Loucy (cell line): ENCODE measurements at regions not wholly inside any gene's neighbourhood (a gene's known extent, or its start where the extent isn't known, plus 50 kb on each side); places are given as distances from the start of the nearest gene placed in this dataset.

ENCODE experiments used
- H2AFZ ChIP-seq: fragments of 200-600 bp; sonication (generic); 2 replicates; pipeline ENCODE4 v1.6.0; 2016; ENCODE audit warnings: antibody characterized with exemption, mild to moderate bottlenecking, low read length, moderate library complexity
- H3F3A ChIP-seq: fragments of 200-600 bp; 2 replicates; pipeline ENCODE4 v1.6.0; 2016; ENCODE audit warnings: antibody characterized with exemption, low read depth, mild to moderate bottlenecking
- H3K27me3 ChIP-seq: fragments of 200-600 bp; sonication (generic); 2 replicates; pipeline ENCODE4 v1.6.1; 2014; ENCODE audit warnings: low read length, mild to moderate bottlenecking; ENCODE audit not compliant: insufficient read depth, poor library complexity, severe bottlenecking
- H3K36me3 ChIP-seq: fragments of 200-600 bp; sonication (generic); 2 replicates; pipeline ENCODE4 v1.6.1; 2016; ENCODE audit warnings: low read length; ENCODE audit not compliant: insufficient read depth
- H3K4me1 ChIP-seq: fragments of 200-600 bp; sonication (generic); 2 replicates; pipeline ENCODE4 v1.5.1; 2014; ENCODE audit warnings: low read length, mild to moderate bottlenecking; ENCODE audit not compliant: insufficient read depth, poor library complexity, severe bottlenecking
- H3K4me2 ChIP-seq: fragments of 200-600 bp; sonication (generic); 2 replicates; pipeline ENCODE4 v1.6.0; 2014; ENCODE audit warnings: antibody characterized with exemption, low read length, low read depth, mild to moderate bottlenecking; ENCODE audit not compliant: poor library complexity, severe bottlenecking
- H3K4me3 ChIP-seq: fragments of 200-600 bp; sonication (generic); 2 replicates; pipeline ENCODE4 v1.5.1; 2014; ENCODE audit warnings: low read length, mild to moderate bottlenecking, mixed read lengths; ENCODE audit not compliant: poor library complexity, severe bottlenecking
- H3K79me2 ChIP-seq: fragments of 200-600 bp; sonication (generic); 2 replicates; pipeline ENCODE4 v1.6.1; 2014; ENCODE audit warnings: low read length; ENCODE audit not compliant: insufficient read depth
- H3K9ac ChIP-seq: fragments of 200-600 bp; sonication (generic); 2 replicates; pipeline ENCODE4 v1.6.0; 2014; ENCODE audit warnings: mild to moderate bottlenecking, low read depth, low read length, moderate library complexity; ENCODE audit not compliant: poor library complexity, severe bottlenecking
- H3K9me2 ChIP-seq: fragments of 200-600 bp; sonication (generic); replicated peaks from 2 replicates; pipeline ENCODE4 v1.6.1; 2016; ENCODE audit warnings: low read depth, low read length, mixed read lengths
- H3K9me3 ChIP-seq: fragments of 200-600 bp; sonication (generic); 2 replicates; pipeline ENCODE4 v1.6.1; 2014; ENCODE audit warnings: mild to moderate bottlenecking, antibody characterized with exemption, low read length, low read depth; ENCODE audit not compliant: insufficient read depth
- H4K20me1 ChIP-seq: fragments of 200-600 bp; sonication (generic); 2 replicates; pipeline ENCODE4 v1.6.0; 2014; ENCODE audit warnings: antibody characterized with exemption, low read length, mild to moderate bottlenecking; ENCODE audit not compliant: insufficient read depth, poor library complexity, severe bottlenecking
- EZH2phosphoT487 ChIP-seq: fragments of 200-600 bp; IDR thresholded peaks from 2 replicates; pipeline ENCODE4 v1.6.1; 2018; ENCODE audit warnings: antibody characterized with exemption, mild to moderate bottlenecking, moderate library complexity, borderline replicate concordance
- TF ChIP-seq, protein P1 (sequence below): fragments of 200-600 bp; sonication (generic); conservative IDR thresholded peaks from 2 replicates; pipeline ENCODE4 v1.5.1; 2014; ENCODE audit warnings: mild to moderate bottlenecking, antibody characterized with exemption, low read length

DNA sequence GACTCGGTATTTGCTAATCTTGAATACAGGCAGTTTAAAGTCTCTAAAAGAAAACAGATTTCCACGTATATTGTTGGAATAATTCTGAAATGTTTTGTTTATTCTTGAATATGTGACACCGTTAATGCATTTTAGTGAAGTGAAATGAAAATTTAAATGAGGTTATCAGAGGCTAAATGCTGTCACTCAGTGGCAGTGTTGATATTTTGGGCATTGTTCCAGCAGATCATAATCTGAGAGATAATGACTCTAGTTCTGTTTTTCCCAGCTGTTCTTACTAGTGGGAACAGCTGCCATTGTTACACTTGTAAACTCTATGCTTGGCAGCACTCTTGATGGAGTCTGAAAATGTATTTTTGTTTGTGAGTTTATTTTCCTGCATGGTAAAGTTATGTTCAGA lies 365.6 kb upstream of the SLC10A2 start:
- Histone ChIP-seq H2AFZ (no peak overlapping the region), H4K20me1 (no peaks in the 10 kb centered on the region), H3K36me3 (no peaks in the 10 kb centered on the region), H3K9me2 (no peaks in the 10 kb centered on the region), H3F3A (no peaks in the 10 kb centered on the region), H3K4me2 (no peak overlapping the region), H3K9ac (no peak overlapping the region), H3K27me3 (no peaks in the 10 kb centered on the region), H3K9me3 (no peaks in the 10 kb centered on the region), H3K4me1 (no peaks in the 10 kb centered on the region), H3K4me3 (no peak overlapping the region), H3K79me2 (no peaks in the 10 kb centered on the region)
- no peak for TF ChIP-seq EZH2phosphoT487
- TF ChIP-seq, protein P1, sequence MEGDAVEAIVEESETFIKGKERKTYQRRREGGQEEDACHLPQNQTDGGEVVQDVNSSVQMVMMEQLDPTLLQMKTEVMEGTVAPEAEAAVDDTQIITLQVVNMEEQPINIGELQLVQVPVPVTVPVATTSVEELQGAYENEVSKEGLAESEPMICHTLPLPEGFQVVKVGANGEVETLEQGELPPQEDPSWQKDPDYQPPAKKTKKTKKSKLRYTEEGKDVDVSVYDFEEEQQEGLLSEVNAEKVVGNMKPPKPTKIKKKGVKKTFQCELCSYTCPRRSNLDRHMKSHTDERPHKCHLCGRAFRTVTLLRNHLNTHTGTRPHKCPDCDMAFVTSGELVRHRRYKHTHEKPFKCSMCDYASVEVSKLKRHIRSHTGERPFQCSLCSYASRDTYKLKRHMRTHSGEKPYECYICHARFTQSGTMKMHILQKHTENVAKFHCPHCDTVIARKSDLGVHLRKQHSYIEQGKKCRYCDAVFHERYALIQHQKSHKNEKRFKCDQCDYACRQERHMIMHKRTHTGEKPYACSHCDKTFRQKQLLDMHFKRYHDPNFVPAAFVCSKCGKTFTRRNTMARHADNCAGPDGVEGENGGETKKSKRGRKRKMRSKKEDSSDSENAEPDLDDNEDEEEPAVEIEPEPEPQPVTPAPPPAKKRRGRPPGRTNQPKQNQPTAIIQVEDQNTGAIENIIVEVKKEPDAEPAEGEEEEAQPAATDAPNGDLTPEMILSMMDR, result no peak

DNA sequence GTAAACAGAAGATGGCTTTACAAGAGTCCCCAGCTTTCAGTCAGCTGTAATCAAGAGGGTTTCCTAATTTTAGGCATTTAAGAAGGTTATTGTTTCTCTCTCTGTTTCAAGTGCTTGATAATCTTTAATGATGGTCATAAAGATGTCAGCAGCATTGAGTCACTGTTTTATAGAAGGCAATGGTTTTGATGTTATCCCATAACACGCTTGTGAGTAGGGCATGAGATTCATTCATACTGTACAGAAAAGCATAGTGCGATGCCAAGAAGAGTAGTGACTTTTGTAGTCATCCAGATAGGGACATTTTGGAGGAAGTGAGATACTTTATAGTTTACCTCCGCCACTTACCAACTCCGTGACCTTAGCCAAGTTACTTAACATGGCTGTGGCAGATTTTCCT lies 364.2 kb upstream of the SLC10A2 start:
- no peaks in the 10 kb centered on the region for H3F3A ChIP-seq
- no peaks in the 10 kb centered on the region for H3K27me3 ChIP-seq
- no peaks in the 10 kb centered on the region for H3K79me2 ChIP-seq
- H3K4me2 ChIP-seq, result no peak overlapping the region
- H3K9me3 ChIP-seq, result no peaks in the 10 kb centered on the region
- no peak for TF ChIP-seq EZH2phosphoT487
- TF ChIP-seq, protein P1, result no peak
- no peaks in the 10 kb centered on the region for H3K9me2 ChIP-seq
- H3K9ac ChIP-seq, result no peak overlapping the region
- no peak overlapping the region for H3K4me3 ChIP-seq
- no peaks in the 10 kb centered on the region for H3K36me3 ChIP-seq
- H4K20me1 ChIP-seq, result no peaks in the 10 kb centered on the region
- H2AFZ ChIP-seq, result no peak overlapping the region
- H3K4me1 ChIP-seq, result no peaks in the 10 kb centered on the region

DNA sequence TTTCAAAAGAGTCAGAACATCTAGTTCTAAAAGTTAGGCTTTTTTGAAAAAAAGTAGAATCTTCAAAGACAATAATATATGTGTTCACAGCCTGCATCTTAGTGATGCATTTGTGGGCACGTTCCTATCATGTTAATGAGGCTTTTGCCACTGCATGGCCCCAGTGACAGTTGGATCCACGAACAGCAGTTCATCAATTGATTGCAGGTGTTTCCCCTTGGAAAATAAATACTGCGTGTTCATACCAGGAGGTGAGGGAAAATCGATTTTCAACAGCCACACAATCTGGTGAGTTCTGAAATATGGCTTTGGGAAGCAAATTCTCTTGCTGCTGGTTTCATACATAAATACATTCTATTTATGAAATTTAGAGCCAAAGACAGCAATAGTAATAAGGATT lies 343.8 kb upstream of the SLC10A2 start:
- Histone ChIP-seq H3K36me3 (no peaks in the 10 kb centered on the region), H3F3A (no peaks in the 10 kb centered on the region), H3K9ac (no peak overlapping the region), H4K20me1 (no peaks in the 10 kb centered on the region), H2AFZ (no peak overlapping the region), H3K9me3 (no peaks in the 10 kb centered on the region), H3K27me3 (no peaks in the 10 kb centered on the region), H3K79me2 (no peaks in the 10 kb centered on the region), H3K4me3 (no peak overlapping the region), H3K4me1 (no peaks in the 10 kb centered on the region), H3K9me2 (no peaks in the 10 kb centered on the region), H3K4me2 (no peak overlapping the region)
- no peak for TF ChIP-seq EZH2phosphoT487
- TF ChIP-seq, protein P1, result no peak
